ENCODE measurements at regions not wholly inside any gene's neighbourhood (a gene's known extent, or its start where the extent isn't known, plus 50 kb on each side); places are given as distances from the start of the nearest gene placed in this dataset.

GRCh38 chr5:124462751-124463150 lies 283.7 kb downstream of the ZNF608 start:
- Histone ChIP-seq H3K27ac (ENCODE audit: extremely low read length, insufficient read depth, low read length) (no peak overlapping the region), H3K79me2 (ENCODE audit: insufficient read depth, low read length) (no peaks in the 10 kb centered on the region), H3K4me2 (ENCODE audit: low read depth, low read length) (no peak overlapping the region), H2AFZ (ENCODE audit: low read length) (no peak overlapping the region), H3K4me3 (replicated peaks in 1 of 3; ENCODE audit: insufficient read depth in 1 of 3, low read depth in 2 of 3, low read length in 3 of 3) (no peak overlapping the region), H3K27me3 (ENCODE audit: control insufficient read depth in 1 of 2, insufficient read depth in 2 of 2, low read length in 2 of 2) (0 out of 5 replicates have a peak, but pooled peaks cover 0 to 2% of the 10 kb centered on the region in 2 experiments), H3K4me1 (ENCODE audit: insufficient read depth, low read length) (no peaks in the 10 kb centered on the region), H3K9me3 (ENCODE audit: low read length) (no peaks in the 10 kb centered on the region), H3K9ac (ENCODE audit: insufficient read depth, low read depth, low read length) (no peak overlapping the region), H4K20me1 (ENCODE audit: insufficient read depth, low read length) (no peaks in the 10 kb centered on the region), H3K36me3 (replicated peaks in 1 of 2; ENCODE audit: control insufficient read depth in 1 of 2, insufficient read depth in 2 of 2, low read length in 2 of 2) (no peaks in the 10 kb centered on the region)
- POLR2A ChIA-PET = no interaction called here
- no TSS peak for BruUV-seq (replicated peaks)
- 23% methylated on average over 4 of the region's 4 CpGs for WGBS (ENCODE audit: low lambda C conversion rate)
- DNase-seq (ENCODE audit: low spot score) (no peak), FAIRE-seq (no peak), ATAC-seq (no peak)
- CTCF ChIA-PET (ENCODE audit: low intra/inter-chr PET ratio, low total read pairs) = no interaction called here
- no peak for TF ChIP-seq NR3C1 (CRISPR knock-in tag; IDR thresholded peaks at IDR 0.05)
- no peak for TF ChIP-seq ZNF816 (CRISPR knock-in tag; IDR thresholded peaks at IDR 0.05; ENCODE audit: borderline replicate concordance)
- no peak for TF ChIP-seq ZNF883 (CRISPR knock-in tag; IDR thresholded peaks at IDR 0.05; ENCODE audit: not compliant biosample characterization)
- TF ChIP-seq ARNTL (CRISPR knock-in tag; IDR thresholded peaks at IDR 0.05) = no peak
- TF ChIP-seq, protein P1, sequence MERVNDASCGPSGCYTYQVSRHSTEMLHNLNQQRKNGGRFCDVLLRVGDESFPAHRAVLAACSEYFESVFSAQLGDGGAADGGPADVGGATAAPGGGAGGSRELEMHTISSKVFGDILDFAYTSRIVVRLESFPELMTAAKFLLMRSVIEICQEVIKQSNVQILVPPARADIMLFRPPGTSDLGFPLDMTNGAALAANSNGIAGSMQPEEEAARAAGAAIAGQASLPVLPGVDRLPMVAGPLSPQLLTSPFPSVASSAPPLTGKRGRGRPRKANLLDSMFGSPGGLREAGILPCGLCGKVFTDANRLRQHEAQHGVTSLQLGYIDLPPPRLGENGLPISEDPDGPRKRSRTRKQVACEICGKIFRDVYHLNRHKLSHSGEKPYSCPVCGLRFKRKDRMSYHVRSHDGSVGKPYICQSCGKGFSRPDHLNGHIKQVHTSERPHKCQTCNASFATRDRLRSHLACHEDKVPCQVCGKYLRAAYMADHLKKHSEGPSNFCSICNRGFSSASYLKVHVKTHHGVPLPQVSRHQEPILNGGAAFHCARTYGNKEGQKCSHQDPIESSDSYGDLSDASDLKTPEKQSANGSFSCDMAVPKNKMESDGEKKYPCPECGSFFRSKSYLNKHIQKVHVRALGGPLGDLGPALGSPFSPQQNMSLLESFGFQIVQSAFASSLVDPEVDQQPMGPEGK (CRISPR knock-in tag; IDR thresholded peaks at IDR 0.05) = no peak
- TF ChIP-seq SRSF1 (optimal IDR thresholded peaks at IDR 0.05; ENCODE audit: low read depth, low read length) = no peak
- no peak for TF ChIP-seq ZFAT (CRISPR knock-in tag; conservative IDR thresholded peaks at IDR 0.05)
- TF ChIP-seq ZSCAN30 (CRISPR knock-in tag; IDR thresholded peaks at IDR 0.05) = no peak
- in situ Hi-C loops (cut with HindIII; ENCODE audit: extremely low pct_ligation_motif_present, low pct_unique_long_range_greater_than_20kb) (no loop called here), intact Hi-C loops (cut with micrococcal nuclease; ENCODE audit: unreplicated experiment) (no loop called here)

DNA sequence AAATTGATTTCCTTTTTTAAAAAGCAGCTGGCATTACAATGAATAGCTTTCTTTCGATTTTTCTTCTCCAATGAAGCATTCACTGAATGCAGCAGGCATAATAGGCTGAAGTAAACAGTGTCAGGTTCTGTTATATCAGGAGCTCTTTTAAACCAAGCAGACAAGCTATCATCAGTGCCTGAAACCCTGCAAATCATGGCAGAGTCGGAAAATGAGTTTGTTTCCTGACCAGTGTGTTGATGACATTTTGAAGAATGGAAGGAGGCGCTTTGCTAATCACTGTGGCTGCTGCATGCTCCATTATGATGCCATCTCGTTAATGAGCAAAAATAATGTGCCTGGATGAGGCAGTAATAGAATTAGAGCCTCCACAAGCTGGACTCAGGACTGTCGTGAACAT lies 284.5 kb downstream of the ZNF608 start:
- no peak for FAIRE-seq
- TF ChIP-seq NPAS2 (CRISPR knock-in tag; IDR thresholded peaks at IDR 0.05; ENCODE audit: borderline replicate concordance) = no peak
- no peak for TF ChIP-seq ZKSCAN1 (IDR thresholded peaks at IDR 0.05; ENCODE audit: low read length)
- TF ChIP-seq, protein P2, sequence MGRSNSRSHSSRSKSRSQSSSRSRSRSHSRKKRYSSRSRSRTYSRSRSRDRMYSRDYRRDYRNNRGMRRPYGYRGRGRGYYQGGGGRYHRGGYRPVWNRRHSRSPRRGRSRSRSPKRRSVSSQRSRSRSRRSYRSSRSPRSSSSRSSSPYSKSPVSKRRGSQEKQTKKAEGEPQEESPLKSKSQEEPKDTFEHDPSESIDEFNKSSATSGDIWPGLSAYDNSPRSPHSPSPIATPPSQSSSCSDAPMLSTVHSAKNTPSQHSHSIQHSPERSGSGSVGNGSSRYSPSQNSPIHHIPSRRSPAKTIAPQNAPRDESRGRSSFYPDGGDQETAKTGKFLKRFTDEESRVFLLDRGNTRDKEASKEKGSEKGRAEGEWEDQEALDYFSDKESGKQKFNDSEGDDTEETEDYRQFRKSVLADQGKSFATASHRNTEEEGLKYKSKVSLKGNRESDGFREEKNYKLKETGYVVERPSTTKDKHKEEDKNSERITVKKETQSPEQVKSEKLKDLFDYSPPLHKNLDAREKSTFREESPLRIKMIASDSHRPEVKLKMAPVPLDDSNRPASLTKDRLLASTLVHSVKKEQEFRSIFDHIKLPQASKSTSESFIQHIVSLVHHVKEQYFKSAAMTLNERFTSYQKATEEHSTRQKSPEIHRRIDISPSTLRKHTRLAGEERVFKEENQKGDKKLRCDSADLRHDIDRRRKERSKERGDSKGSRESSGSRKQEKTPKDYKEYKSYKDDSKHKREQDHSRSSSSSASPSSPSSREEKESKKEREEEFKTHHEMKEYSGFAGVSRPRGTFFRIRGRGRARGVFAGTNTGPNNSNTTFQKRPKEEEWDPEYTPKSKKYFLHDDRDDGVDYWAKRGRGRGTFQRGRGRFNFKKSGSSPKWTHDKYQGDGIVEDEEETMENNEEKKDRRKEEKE (IDR thresholded peaks at IDR 0.05) = no peak
- TF ChIP-seq, protein P3, sequence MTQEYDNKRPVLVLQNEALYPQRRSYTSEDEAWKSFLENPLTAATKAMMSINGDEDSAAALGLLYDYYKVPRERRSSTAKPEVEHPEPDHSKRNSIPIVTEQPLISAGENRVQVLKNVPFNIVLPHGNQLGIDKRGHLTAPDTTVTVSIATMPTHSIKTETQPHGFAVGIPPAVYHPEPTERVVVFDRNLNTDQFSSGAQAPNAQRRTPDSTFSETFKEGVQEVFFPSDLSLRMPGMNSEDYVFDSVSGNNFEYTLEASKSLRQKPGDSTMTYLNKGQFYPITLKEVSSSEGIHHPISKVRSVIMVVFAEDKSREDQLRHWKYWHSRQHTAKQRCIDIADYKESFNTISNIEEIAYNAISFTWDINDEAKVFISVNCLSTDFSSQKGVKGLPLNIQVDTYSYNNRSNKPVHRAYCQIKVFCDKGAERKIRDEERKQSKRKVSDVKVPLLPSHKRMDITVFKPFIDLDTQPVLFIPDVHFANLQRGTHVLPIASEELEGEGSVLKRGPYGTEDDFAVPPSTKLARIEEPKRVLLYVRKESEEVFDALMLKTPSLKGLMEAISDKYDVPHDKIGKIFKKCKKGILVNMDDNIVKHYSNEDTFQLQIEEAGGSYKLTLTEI (CRISPR knock-in tag; conservative IDR thresholded peaks at IDR 0.05) = no peak
- TF ChIP-seq RORA (CRISPR knock-in tag; IDR thresholded peaks at IDR 0.05) = no peak
- TF ChIP-seq GABPB1 (CRISPR knock-in tag; IDR thresholded peaks at IDR 0.05) = no peak

More for the DNA sequence above, 284.5 kb downstream of the ZNF608 start:
- Histone ChIP-seq H3K27ac (ENCODE audit: extremely low read length, insufficient read depth, low read length) (no peak overlapping the region), H3K9ac (ENCODE audit: insufficient read depth, low read depth, low read length) (no peak overlapping the region), H3K27me3 (ENCODE audit: control insufficient read depth in 1 of 2, insufficient read depth in 2 of 2, low read length in 2 of 2) (0 out of 5 replicates have a peak, but pooled peaks cover 0 to 2% of the 10 kb centered on the region in 2 experiments), H3K9me3 (ENCODE audit: low read length) (no peaks in the 10 kb centered on the region), H2AFZ (ENCODE audit: low read length) (no peak overlapping the region), H3K4me1 (ENCODE audit: insufficient read depth, low read length) (no peaks in the 10 kb centered on the region), H4K20me1 (ENCODE audit: insufficient read depth, low read length) (no peaks in the 10 kb centered on the region), H3K4me2 (ENCODE audit: low read depth, low read length) (no peak overlapping the region), H3K4me3 (replicated peaks in 1 of 3; ENCODE audit: insufficient read depth in 1 of 3, low read depth in 2 of 3, low read length in 3 of 3) (no peak overlapping the region), H3K79me2 (ENCODE audit: insufficient read depth, low read length) (no peaks in the 10 kb centered on the region), H3K36me3 (replicated peaks in 1 of 2; ENCODE audit: control insufficient read depth in 1 of 2, insufficient read depth in 2 of 2, low read length in 2 of 2) (no peaks in the 10 kb centered on the region)
- DNase-seq (ENCODE audit: low spot score) = no peak
- WGBS (ENCODE audit: low lambda C conversion rate) = 14% methylated on average over 5 of the region's 5 CpGs
- POLR2A ChIA-PET = no interaction called here
- CTCF ChIA-PET (ENCODE audit: low intra/inter-chr PET ratio, low total read pairs) = no interaction called here
- in situ Hi-C loops (cut with HindIII; ENCODE audit: extremely low pct_ligation_motif_present, low pct_unique_long_range_greater_than_20kb) = no loop called here
- no TSS peak for BruUV-seq (replicated peaks)
- no peak for ATAC-seq
- intact Hi-C loops (cut with micrococcal nuclease; ENCODE audit: unreplicated experiment) = no loop called here
